Activated B cell treated with CpG ODN at 0.5 μM for 24 hours (primary cell): ENCODE measurements at regions not wholly inside any gene's neighbourhood (a gene's known extent, or its start where the extent isn't known, plus 50 kb on each side); places are given as distances from the start of the nearest gene placed in this dataset.

Source experiments
- ATAC-seq: fragments of 200-7000 bp; cut with Tn5 transposase; one replicate; pipeline ENCODE4 v1.10.0; 2021; ENCODE audit warnings: low read depth, mild to moderate bottlenecking, moderate library complexity
- CTCF ChIA-PET: fragments of 350-600 bp; sonication (Branson Sonifier 250); formaldehyde crosslinking; loops from one replicate; lab custom pipeline; 2021; ENCODE audit warnings: antibody characterized with exemption; lab: Charles Lee
- POLR2A ChIA-PET: fragments of 350-600 bp; sonication (Branson Sonifier 250); formaldehyde crosslinking; loops from one replicate; lab custom pipeline; 2021; ENCODE audit warnings: antibody characterized with exemption; lab: Charles Lee
- DNase-seq: peaks from one replicate; pipeline ENCODE4 v3.0.0; 2022
- H3K27ac Mint-ChIP-seq: one replicate; pipeline ENCODE4 v1.8.0; 2020; ENCODE audit warnings: mixed read lengths
- H3K27me3 Mint-ChIP-seq: one replicate; pipeline ENCODE4 v1.8.0; 2021; ENCODE audit warnings: mixed read lengths
- H3K36me3 Mint-ChIP-seq: one replicate; pipeline ENCODE4 v1.8.0; 2021; ENCODE audit warnings: low read depth, mixed read lengths
- H3K4me1 Mint-ChIP-seq: one replicate; pipeline ENCODE4 v1.8.0; 2021; ENCODE audit warnings: mixed read lengths
- H3K4me3 Mint-ChIP-seq: one replicate; pipeline ENCODE4 v1.8.0; 2020; ENCODE audit warnings: mild to moderate bottlenecking, mixed read lengths
- H3K9me3 Mint-ChIP-seq: one replicate; pipeline ENCODE4 v1.8.0; 2020; ENCODE audit warnings: mixed read lengths
- CTCF ChIP-seq: fragments of 200-600 bp; IDR thresholded peaks from one replicate; pipeline ENCODE4 v1.8.0; 2022; ENCODE audit warnings: antibody characterized with exemption, mild to moderate bottlenecking
- intact Hi-C: fragments of 100-400 bp; cut with micrococcal nuclease; formaldehyde crosslinking; loops from one replicate; pipeline ENCODE4 v1.15.1; 2024

GRCh38 chr12:17695495-17695894 lies 394.5 kb downstream of the RERGL start:
- Mint-ChIP-seq H3K4me3 (no peak overlapping the region), H3K27ac (no peak overlapping the region), H3K36me3 (no peaks in the 10 kb centered on the region), H3K27me3 (no peaks in the 10 kb centered on the region), H3K9me3 (no peaks in the 10 kb centered on the region), H3K4me1 (no peaks in the 10 kb centered on the region)
- intact Hi-C loops = no loop called here
- ChIA-PET POLR2A (no interaction called here), CTCF (no interaction called here)
- DNase-seq = no peak
- no peak for TF ChIP-seq CTCF
- ATAC-seq = no peak

- ChIA-PET POLR2A (no interaction called here), CTCF (no interaction called here)
- no peak overlapping the region for H3K4me3 Mint-ChIP-seq
- H3K27me3 Mint-ChIP-seq = no peaks in the 10 kb centered on the region
- intact Hi-C loops = no loop called here
- H3K9me3 Mint-ChIP-seq = peaks cover 4% of the 10 kb centered on the region
- no peaks in the 10 kb centered on the region for H3K4me1 Mint-ChIP-seq
- no peak for TF ChIP-seq CTCF
- DNase-seq (no peak), ATAC-seq (no peak)
- H3K27ac Mint-ChIP-seq = no peak overlapping the region
- H3K36me3 Mint-ChIP-seq = no peaks in the 10 kb centered on the region
Measured at GRCh38 chr12:17691369-17691768, 398.6 kb downstream of the RERGL start.

GRCh38 chr12:17680220-17680619 lies 409.8 kb downstream of the RERGL start:
- no peaks in the 10 kb centered on the region for H3K27me3 Mint-ChIP-seq
- H3K36me3 Mint-ChIP-seq = no peaks in the 10 kb centered on the region
- no peaks in the 10 kb centered on the region for H3K4me1 Mint-ChIP-seq
- H3K27ac Mint-ChIP-seq = no peak overlapping the region
- TF ChIP-seq CTCF = no peak
- H3K9me3 Mint-ChIP-seq = peaks cover 4% of the 10 kb centered on the region
- intact Hi-C loops = no loop called here
- DNase-seq (no peak), ATAC-seq (no peak)
- no peak overlapping the region for H3K4me3 Mint-ChIP-seq
- ChIA-PET CTCF (no interaction called here), POLR2A (no interaction called here)

GRCh38 chr12:17666641-17667324 lies 423.2 kb downstream of the RERGL start:
- H3K27ac Mint-ChIP-seq = no peak overlapping the region
- no peak overlapping the region for H3K4me3 Mint-ChIP-seq
- ATAC-seq = no peak
- no peak for TF ChIP-seq CTCF
- POLR2A ChIA-PET = no interaction called here
- CTCF ChIA-PET = no interaction called here
- no peak for DNase-seq
- no peaks in the 10 kb centered on the region for H3K4me1 Mint-ChIP-seq
- no peaks in the 10 kb centered on the region for H3K27me3 Mint-ChIP-seq
- intact Hi-C loops = no loop called here
- no peaks in the 10 kb centered on the region for H3K36me3 Mint-ChIP-seq
- no peaks in the 10 kb centered on the region for H3K9me3 Mint-ChIP-seq

- Mint-ChIP-seq H3K27me3 (no peaks in the 10 kb centered on the region), H3K4me3 (no peak overlapping the region), H3K27ac (no peak overlapping the region), H3K36me3 (no peaks in the 10 kb centered on the region), H3K9me3 (no peaks in the 10 kb centered on the region), H3K4me1 (no peaks in the 10 kb centered on the region)
- no peak for TF ChIP-seq CTCF
- ChIA-PET CTCF (no interaction called here), POLR2A (no interaction called here)
- DNase-seq = no peak
- intact Hi-C loops = no loop called here
- ATAC-seq = no peak
Measured at GRCh38 chr12:17665839-17666238, 424.2 kb downstream of the RERGL start.
